ENCODE measurements at regions not wholly inside any gene's neighbourhood (a gene's known extent, or its start where the extent isn't known, plus 50 kb on each side); places are given as distances from the start of the nearest gene placed in this dataset.
"Not testable (repeated sequence)": the region's sequence is repeated elsewhere in the genome, so short reads cannot be mapped to it uniquely, and the experiment has no call there.

- 100% methylated on average over 2 of the region's 7 CpGs; no CpG with 5 or more reads in 1 of the 2 donors for WGBS, 2 donors (ENCODE audit: low coverage in 1 of 2)
- no peak for TF ChIP-seq POLR2AphosphoS5 (IDR thresholded peaks at IDR 0.05)
- TF ChIP-seq, protein P1, sequence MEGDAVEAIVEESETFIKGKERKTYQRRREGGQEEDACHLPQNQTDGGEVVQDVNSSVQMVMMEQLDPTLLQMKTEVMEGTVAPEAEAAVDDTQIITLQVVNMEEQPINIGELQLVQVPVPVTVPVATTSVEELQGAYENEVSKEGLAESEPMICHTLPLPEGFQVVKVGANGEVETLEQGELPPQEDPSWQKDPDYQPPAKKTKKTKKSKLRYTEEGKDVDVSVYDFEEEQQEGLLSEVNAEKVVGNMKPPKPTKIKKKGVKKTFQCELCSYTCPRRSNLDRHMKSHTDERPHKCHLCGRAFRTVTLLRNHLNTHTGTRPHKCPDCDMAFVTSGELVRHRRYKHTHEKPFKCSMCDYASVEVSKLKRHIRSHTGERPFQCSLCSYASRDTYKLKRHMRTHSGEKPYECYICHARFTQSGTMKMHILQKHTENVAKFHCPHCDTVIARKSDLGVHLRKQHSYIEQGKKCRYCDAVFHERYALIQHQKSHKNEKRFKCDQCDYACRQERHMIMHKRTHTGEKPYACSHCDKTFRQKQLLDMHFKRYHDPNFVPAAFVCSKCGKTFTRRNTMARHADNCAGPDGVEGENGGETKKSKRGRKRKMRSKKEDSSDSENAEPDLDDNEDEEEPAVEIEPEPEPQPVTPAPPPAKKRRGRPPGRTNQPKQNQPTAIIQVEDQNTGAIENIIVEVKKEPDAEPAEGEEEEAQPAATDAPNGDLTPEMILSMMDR (IDR thresholded peaks at IDR 0.05) = no peak
- TF ChIP-seq EP300 (IDR thresholded peaks at IDR 0.05) = no peak
- no peak for TF ChIP-seq POLR2A (IDR thresholded peaks at IDR 0.05)
- H3K4me1 ChIP-seq = no peaks in the 10 kb centered on the region
- no peaks in the 10 kb centered on the region for H3K27me3 ChIP-seq
- H3K4me3 ChIP-seq = no peak overlapping the region
- ATAC-seq = no peak
- no peaks in the 10 kb centered on the region for H3K9me3 ChIP-seq
- no peaks in the 10 kb centered on the region for H3K36me3 ChIP-seq
- no peak overlapping the region for H3K27ac ChIP-seq
These were observed 1120.1 kb upstream of the FAM98A start for GRCh38 chr2:34719206-34719605.

GRCh38 chr2:34705551-34706247 is 1106.6 kb upstream of the FAM98A start:
- no peak for TF ChIP-seq POLR2AphosphoS5 (IDR thresholded peaks at IDR 0.05)
- TF ChIP-seq EP300 (IDR thresholded peaks at IDR 0.05) = no peak
- TF ChIP-seq, protein P1 (IDR thresholded peaks at IDR 0.05) = no peak
- TF ChIP-seq POLR2A (IDR thresholded peaks at IDR 0.05) = no peak
- Histone ChIP-seq H3K27me3 (no peaks in the 10 kb centered on the region), H3K4me1 (no peaks in the 10 kb centered on the region), H3K9me3 (no peaks in the 10 kb centered on the region), H3K27ac (no peak overlapping the region), H3K4me3 (no peak overlapping the region), H3K36me3 (no peaks in the 10 kb centered on the region)
- WGBS, 2 donors (ENCODE audit: low coverage in 1 of 2) = 65 to 70% methylated on average over 5 of the region's 6 CpGs
- no peak for ATAC-seq

- H3K4me1 ChIP-seq = no peaks in the 10 kb centered on the region
- no peak for ATAC-seq
- TF ChIP-seq POLR2A (IDR thresholded peaks at IDR 0.05) (no peak), EP300 (IDR thresholded peaks at IDR 0.05) (no peak), POLR2AphosphoS5 (IDR thresholded peaks at IDR 0.05) (no peak)
- TF ChIP-seq, protein P1 (IDR thresholded peaks at IDR 0.05) = no peak
- H3K9me3 ChIP-seq = no peaks in the 10 kb centered on the region
- 12 to 24% methylated on average over 2 of the region's 2 CpGs for WGBS, 2 donors (ENCODE audit: low coverage in 1 of 2)
- H3K27ac ChIP-seq = no peak overlapping the region
- H3K4me3 ChIP-seq = no peak overlapping the region
- H3K27me3 ChIP-seq = no peaks in the 10 kb centered on the region
- H3K36me3 ChIP-seq = no peaks in the 10 kb centered on the region
These were observed 1104.2 kb upstream of the FAM98A start for GRCh38 chr2:34703292-34703691.

DNA sequence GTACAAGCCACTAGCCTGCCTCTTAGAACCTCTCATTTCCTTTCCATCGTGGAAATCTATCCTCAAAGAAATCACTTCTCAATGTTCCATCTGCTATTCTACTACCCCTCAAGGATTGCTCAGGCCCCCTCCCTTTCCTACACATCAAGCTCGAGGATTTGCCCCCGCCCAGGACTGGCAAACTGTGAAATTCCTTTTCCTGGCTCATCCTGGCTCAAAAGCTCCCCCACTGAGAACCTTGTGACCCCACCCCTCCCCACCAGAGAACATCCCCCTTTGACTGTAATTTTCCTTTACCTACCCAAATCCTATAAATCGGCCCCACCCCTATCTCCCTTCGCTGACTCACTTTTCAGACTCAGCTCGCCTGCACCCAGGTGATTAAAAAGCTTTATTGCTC is 1103.3 kb upstream of the FAM98A start:
- H3K27me3 ChIP-seq, ATAC-seq, H3K4me3 ChIP-seq, H3K9me3 ChIP-seq, H3K36me3 ChIP-seq, H3K27ac ChIP-seq, H3K4me1 ChIP-seq: not testable (repeated sequence)
- WGBS, 2 donors (ENCODE audit: low coverage in 1 of 2) = 83 to 89% methylated on average over 3 to 5 of the region's 6 CpGs

- WGBS, 2 donors (ENCODE audit: low coverage in 1 of 2) = 90 to 97% methylated on average over 2 to 5 of the region's 12 CpGs
These were observed 1078.5 kb upstream of the FAM98A start for GRCh38 chr2:34677591-34677990.

DNA sequence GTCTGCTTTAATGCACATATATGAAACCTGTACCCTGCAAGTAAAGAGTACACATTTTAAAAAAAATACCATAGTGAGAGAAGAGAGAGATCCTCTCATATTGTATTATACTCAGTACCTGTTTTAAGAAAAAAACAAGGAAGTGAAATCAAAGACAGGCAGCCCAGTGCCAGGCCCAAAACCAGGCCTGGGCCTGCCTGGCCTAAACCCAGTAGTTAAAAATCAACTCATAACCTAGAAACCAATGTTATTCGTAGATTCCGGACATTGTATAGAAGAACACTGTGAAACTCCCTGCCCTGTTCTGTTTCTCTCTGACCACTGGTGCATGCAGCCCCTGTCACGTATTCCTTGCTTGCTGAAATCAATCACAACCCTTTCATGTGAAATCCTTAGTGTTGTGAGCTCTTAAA is 1078.0 kb upstream of the FAM98A start:
- not testable (repeated sequence) for H3K9me3 ChIP-seq, H3K4me1 ChIP-seq, H3K4me3 ChIP-seq, H3K36me3 ChIP-seq, ATAC-seq, H3K27ac ChIP-seq, H3K27me3 ChIP-seq
- 83 to 96% methylated on average over 3 of the region's 3 CpGs for WGBS, 2 donors (ENCODE audit: low coverage in 1 of 2)

More at GRCh38 chr2:34677591-34677990, 1078.5 kb upstream of the FAM98A start:
- ATAC-seq, H3K4me1 ChIP-seq, H3K27me3 ChIP-seq, H3K4me3 ChIP-seq, H3K9me3 ChIP-seq, H3K27ac ChIP-seq, H3K36me3 ChIP-seq: not testable (repeated sequence)
